Right renal pelvis (tissue), 4 donors: ENCODE measurements at regions not wholly inside any gene's neighbourhood (a gene's known extent, or its start where the extent isn't known, plus 50 kb on each side); places are given as distances from the start of the nearest gene placed in this dataset.
"Not testable (repeated sequence)": the region's sequence is repeated elsewhere in the genome, so short reads cannot be mapped to it uniquely, and the experiment has no call there.

Experiments
- DNase-seq, 4 donors: peaks; one replicate each; pipeline ENCODE4 v3.0.0-alpha.2; 2013; ENCODE audit warnings: low read depth in 4 of 4, low spot score in 3 of 4, missing footprints in 1 of 4

DNA sequence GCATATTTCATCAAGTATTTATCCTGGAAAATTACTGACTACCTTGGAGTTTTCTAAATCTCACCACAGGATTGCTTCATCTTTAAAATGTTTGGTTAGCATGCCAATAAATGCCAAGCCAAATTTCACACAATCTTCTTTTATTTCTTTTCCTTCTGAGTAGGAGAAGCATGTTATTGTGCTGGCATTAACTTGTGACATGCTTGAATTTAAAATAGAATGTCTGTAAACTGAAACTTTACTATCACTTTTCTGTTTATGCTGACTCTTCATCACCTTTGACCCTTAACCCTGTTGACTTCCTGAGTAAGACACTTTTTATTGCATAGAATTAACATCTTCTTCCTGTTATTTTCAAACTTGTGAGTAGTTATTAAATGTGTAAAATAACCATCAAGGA is 56.2 kb upstream of the LRRTM4 start:
- DNase-seq: peak in 1 of 4 donors; percentile 19

DNA sequence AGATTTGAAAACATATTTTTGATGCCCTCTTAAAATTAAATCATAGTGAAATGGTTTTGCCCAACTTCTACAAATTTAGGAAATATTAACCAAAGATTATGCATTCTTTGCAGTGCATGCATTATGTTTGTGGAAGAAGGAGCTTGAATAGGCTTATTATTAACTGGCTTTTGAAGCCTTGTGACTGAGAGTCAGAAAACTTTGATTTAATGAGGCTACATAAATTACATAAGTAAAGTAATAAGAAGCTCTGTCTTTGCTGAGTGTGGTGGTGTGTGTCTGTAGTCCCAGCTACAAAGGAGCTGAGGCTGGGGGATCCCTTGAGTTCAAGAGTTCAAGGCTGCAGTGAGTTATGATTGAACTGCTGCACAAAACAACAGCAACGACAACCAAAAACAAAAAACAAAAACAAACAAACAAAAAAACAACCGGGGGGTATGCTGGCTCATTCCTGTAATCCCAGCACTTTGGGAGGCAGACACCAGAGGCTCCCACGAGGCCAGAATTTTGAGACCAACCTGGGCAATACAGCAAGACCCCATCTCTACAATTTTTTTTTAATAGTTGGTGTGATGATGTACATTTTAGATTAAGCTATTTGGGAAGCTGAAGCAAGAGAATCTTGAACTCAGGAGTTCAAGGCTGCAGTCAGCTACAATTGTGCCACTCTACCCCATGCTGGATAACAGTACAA is 57.0 kb upstream of the LRRTM4 start:
- DNase-seq: no peak

DNA sequence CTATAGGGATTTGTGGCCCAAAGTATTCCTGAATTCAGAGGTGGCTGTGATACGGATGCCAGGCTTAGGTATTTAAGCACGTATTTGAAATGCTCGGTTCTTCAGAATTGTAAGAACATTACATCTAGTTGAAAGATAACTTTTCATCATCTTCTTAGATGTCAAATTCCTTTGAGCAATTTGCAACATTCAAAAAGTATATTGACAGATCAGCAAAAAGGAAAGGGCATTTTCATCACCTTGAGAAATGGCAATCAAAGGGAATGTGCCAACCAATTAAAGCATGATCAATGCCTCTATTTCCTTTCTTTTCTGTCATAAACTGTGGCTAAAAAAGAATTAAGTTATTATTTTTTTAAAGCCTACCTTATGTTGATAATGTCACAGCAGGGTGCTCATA is 66.3 kb upstream of the LRRTM4 start:
- DNase-seq: no peak

DNA sequence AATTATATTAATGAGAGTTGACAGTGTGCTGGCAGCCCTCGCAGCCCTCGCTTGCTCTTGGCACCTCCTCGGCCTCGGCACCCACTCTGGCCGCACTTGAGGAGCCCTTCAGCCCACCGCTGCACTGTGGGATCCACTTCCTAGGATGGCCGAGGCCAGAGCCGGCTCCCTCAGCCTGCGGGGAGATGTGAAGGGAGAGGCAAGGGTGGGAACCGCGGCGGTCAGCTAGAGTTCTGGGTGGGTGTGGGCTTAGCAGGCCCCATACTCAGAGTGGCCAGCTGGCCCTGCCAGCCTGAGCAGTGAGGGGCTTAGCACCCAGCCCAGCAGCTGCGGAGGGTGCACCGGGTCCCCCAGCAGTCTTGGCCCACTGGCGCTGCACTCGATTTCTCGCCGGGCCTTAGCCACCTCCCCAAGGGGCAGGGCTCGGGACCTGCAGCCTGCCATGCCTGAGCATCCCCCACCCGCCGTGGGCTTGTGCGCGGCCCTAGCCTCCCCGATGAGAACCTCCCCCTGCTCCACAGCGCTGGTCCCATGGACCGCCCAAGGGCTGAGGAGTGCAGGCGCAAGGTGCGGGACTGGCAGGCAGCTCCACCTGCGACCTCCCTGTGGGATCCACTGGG is 68.2 kb upstream of the LRRTM4 start:
- DNase-seq: no peak

DNA sequence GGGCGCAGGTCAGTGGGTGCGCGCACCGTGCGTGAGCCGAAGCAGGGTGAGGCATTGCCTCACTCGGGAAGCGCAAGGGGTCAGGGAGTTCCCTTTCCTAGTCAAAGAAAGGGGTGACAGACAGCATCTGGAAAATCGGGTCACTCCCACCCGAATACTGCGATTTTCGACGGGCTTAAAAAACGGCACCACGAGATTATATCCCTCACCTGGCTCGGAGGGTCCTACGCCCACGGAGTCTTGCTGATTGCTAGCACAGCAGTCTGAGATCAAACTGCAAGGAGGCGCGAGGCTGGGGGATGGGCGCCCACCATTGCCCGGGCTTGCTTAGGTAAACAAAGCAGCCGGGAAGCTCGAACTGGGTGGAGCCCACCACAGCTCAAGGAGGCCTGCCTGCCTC is 70.8 kb upstream of the LRRTM4 start:
- DNase-seq: not testable (repeated sequence)

DNA sequence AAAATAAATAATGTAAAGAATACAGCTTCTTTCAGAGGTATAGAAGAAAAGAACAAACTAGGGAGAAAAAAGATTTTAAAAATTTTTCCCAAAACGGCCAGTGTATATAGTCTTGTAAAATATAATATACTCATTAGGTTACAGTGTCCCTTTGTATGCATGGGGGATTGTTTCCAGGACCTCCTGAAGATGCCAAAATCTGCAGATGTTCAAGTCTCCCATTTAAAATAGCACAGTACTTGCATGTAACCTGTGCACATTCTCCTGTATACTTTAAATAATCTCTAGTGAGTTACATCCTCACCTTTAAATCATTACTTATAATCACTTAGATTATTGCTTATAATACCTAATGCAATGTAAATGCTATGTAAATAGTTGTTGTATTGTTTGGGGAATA is 80.6 kb upstream of the LRRTM4 start:
- no peak for DNase-seq

DNA sequence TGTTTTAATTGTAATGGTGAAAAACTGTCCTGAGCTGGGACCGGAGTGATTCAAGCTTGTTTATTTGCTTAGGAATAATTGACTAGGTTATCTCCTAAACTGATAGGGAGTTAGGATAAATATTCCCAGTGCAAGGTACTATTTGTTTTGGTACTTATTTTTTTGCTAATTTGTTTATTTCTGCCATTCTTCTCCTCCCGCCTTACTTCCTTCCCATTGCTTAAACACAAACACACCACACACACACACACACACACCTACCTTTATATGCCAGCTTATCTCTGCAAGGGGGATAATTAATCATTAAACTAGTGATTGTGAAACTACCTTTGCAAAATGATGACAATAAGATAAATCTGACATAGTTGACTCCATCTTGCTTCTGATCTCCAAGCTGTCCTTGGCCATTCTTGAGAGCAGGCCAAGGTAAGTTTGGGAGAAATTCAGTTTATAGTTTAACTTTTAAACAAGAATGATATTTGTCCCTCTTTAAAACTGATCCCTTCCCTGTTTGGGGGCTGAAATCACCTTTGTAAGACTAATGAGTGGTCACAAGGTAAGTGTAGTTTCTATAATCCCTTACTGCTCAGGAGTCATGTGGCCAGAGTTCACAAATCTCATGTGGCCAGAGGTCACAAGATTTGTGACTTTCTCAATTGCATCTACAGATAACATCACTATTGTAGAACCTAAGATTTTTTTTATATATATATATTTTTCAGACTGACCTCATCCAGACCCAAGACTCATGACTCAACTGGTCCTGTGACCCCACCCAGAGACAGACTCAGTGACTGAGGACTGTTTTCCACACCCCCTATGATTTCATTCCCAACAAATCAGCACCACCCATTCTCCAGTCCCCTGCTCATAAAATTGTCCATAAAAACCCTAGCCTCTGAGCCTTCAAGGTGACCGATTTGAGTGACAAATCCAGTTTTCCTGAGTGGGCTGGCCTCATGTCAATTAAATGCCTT is 83.1 kb upstream of the LRRTM4 start:
- DNase-seq: no peak

DNA sequence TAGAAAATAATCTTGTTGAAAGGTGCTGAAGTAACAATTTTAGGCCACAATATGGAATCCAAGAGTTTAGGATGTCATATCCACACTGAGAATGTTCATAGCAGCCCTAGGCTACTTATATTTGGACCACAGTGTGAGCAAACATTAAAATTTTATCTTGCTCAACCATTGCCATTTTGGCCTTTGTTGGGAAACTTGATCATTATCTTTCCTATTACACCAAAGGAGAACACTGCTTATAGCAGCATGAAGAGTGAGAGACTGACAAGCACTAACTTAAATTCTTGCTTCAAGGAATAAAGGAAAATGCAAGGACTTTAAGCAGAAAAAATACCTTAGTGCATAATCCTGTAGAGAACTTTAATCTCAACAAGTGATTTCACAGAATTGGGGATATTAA is 86.3 kb upstream of the LRRTM4 start:
- no peak for DNase-seq

DNA sequence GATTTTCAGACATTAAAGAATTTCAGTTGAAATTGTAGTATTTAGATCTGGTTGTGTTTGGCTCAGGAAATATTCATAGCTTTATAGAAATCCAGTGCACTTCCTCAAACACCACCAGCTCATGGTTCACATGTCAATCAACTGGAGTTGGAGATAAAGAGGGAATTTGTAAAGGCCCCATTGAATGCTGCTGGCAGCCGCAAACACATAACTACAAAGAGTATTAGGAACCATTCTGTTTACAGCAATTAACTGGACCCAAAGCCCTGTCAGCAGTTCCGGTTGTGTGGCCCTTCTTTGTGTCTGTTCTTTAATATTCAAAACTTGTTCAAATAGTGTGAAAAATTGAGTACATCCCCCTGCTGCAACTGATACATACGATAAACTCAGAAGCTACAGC is 107.4 kb upstream of the LRRTM4 start:
- DNase-seq: no peak

DNA sequence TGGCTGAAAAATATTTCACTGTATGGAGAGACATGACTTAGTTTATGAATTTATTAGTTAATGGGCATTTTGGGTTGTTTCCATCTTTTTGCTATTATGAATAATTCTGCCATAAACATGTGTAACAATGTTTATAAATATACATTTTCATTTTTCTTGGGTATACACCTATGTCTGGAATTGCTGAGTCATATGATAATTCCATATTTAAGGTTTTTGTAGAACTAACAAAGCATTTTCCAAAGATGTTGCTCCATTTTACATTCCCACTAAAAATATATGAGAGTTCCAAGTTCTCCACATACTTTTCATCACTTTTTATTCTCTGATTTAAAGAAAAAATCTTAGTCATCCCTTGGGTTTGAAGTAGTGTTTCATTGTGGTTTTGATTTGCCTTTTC is 108.8 kb upstream of the LRRTM4 start:
- DNase-seq: no peak

DNA sequence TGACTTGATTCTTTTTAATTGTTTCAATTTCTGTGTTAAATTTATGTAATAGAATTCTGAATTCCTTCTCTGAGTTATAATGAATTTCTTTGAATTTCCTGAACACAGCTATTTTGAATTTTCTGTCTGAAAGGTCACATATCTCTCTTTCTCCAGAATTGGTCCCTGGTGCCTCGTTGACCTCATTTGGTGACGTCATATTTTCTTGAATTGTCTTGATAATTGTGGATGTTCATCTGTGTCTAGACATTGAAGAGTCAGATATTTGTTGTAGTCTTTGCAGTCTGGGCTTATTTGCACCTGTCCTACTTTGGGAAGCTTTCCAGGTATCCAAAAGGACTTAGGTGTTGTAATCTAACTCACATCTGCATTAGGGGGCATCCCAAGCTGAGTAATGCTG is 111.4 kb upstream of the LRRTM4 start:
- DNase-seq: no peak

DNA sequence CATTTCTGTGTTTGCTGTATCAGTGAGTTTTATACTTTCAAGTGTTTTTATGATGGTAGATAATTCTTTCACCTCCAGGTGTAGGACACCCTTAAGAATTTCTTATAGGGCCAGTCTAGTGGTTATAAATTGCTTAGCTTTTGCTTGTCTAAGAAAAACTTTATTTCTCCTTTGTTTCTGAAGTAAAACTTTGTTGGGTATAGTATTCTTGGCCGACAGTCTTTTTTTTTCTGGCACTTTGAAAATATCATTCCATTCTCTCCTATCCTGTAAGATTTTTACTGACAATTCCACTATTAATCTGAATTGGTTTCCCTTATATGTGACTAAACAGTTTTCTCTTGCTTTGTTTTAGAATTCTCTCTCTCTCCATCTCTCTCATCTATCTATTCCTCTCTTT is 118.7 kb upstream of the LRRTM4 start:
- no peak for DNase-seq

DNA sequence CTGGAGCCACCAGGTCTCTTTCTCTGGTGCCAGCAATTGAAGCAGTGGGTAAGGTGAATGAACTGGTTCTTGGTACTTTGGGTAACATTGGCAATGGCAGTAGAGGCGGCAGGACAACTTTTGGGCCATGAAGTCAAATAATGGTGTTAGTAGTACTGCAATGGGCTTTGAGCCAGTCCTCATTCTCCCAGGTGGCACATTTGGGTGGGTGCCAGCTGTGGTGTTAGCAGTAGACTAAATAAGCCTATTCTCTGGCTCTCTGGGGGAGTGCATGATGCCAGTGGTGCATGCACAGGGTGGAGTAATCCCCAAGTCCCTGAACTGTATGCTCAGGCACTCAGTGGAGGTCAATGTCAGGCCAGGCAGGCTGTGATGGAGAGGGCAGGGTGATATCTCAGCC is 120.2 kb upstream of the LRRTM4 start:
- no peak for DNase-seq

DNA sequence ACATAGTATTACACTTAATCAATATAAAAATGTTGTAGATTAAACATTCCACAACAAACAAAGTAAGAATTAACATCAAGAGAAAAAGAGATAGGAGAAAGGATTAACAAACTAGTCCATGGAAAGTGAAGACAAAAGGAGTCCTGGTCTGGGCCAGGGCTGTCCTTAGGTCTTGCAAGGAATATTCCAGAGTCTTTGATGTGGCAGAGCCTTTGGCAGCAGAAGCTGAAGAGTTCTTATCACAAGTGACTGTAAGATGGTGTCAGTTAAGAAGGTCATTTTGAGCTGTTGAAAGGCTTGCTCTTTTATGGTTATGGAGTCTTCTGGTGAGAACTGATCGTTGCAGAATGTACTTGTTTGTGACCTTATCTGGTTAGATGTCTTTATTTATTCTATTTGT is 127.7 kb upstream of the LRRTM4 start:
- DNase-seq: no peak

DNA sequence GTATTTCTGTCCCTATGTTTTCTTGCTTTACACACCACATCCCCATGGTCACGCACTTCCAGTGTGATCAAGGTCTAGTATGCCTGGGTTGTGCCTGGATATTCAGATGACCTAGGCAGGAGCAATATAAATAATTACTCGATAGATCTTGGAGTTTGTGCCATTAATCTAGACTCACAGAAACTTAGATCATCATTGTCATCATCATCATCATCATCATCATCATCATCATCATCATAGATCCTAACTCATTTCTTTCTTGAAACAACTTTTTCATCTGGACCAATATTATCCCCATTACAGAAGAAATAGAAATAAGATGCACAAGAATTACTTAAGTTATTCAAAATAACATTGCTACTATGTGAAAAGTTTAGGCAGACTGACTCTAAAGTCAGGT is 130.3 kb upstream of the LRRTM4 start:
- DNase-seq: no peak

DNA sequence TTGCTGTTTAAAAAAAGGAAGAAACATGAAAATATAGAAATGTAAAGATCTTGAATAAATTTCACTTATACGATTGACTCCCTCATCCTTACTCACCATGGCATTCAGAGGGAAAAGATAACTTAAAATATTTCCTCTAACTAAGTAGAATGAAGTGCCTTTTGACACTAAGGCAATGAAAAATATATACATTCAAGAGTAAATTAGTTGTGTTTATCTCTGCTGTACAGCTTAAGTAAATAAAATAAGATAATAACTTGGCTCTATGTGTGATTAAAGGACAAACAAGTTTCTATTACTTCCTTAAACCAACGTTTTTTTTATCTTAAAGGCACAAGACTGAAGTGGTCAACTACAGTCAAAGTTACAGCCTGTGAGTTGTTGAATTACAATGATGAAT is 142.3 kb upstream of the LRRTM4 start:
- no peak for DNase-seq

DNA sequence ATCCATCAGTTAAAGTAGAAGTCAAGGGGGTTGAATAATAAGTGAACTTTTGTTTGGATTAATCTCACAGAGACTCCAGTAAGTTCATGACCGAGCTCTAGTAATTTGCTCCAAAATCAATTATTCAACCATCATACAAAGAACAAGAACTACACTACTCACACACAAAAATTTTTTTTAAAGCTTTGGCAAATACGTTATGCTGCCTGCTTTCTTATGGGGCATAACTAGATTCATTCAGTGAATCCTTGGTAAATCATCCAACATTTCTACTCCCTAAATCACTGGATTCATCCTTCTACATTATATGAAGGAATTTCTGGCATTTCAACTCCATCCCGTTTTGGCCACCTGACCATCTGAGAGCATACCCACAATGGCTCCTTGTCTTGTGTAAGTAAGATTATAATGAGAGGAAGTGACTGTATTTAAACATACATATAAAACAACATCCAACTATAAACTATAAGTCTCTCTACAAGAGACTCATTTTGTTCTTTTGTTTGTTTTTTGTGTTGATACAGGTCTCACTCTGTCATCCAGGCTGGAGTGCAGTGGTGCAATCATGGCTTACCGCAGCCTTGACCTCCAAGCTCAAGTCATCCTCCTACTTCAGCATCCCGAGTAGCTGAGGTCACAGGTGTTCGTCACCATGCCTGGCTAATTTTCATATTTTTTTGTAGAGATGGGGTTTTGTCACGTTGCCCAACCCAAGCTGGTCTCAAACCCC is 144.2 kb upstream of the LRRTM4 start:
- no peak for DNase-seq

DNA sequence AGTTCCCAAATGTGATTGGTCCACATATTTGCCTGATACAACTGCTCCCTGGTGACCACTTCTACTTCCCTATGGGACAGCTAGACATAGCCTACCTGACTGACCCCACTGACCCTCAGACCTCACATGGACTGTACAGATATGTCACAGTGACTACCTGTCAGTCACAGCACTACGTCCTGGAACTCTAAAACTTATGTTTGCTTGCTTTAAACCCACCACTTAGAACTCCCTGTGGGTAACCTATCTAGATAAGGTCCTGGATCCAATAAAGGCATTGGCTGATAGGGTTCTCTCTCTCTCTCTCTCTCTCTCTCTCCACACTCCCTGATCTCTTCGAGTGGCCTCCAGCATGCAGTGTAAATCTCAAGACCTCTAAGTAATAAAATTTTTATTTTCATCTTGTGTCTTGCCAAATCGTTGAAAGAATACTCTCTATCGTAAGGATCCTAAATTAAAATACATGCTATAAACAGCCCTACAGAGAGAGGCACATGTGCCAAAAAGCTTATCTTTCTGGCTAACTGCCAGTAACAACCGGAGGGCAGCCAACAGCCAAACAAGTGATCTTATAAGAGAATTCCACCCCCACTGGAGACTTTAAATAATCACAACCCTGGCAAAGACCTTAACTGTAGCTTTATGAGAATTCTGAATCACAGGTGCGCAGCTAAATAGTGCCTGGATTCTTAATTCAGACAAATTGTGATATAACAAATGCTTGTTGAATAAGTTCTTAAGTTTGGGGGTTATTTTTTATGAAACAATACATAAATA is 162.6 kb upstream of the LRRTM4 start:
- not testable (repeated sequence) for DNase-seq

DNA sequence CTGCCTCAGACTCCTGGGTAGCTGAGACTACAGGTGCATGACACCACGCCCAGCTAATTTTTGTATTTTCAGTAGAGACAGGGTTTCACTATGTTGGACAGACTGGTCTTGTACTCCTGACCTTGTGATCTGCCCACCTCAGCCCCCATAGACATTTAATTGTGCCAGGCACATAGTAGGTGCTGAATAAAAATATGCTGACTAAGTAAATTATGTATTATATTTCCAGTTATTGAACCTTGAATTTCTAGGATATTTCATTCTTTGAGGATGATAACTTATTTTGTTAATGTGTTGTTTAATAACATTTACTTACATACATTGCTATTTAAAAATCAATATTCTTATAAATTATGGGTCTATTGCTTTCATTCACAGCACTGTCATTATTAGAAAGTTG is 190.4 kb upstream of the LRRTM4 start:
- DNase-seq: no peak

DNA sequence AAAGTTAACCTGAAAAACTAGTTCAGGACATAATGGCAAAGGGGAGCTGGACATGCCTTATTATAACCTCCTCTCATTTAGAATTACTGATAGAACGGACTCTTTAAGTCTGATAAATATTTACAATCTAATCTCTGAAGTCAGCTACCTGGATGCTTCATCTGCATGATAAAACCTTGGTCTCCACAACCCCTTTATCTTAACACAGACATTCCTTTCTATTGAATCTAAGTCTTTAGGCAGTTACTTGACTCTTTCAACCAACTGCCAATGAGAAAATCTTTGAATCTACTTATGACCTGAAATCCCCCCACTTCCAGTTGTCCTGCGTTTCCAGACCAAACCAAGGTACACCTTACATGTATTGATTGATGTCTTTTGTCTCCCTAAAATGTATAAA is 191.2 kb upstream of the LRRTM4 start:
- no peak for DNase-seq
